Lung microvascular endothelial cell (primary cell): ENCODE measurements at regions not wholly inside any gene's neighbourhood (a gene's known extent, or its start where the extent isn't known, plus 50 kb on each side); places are given as distances from the start of the nearest gene placed in this dataset.
"Not testable (repeated sequence)": the region's sequence is repeated elsewhere in the genome, so short reads cannot be mapped to it uniquely, and the experiment has no call there.

Source experiments
- DNase-seq, 2 donors: peaks; one replicate each; pipeline versions ENCODE4 v3.0.0 to v3.0.0-alpha.2; 2010; ENCODE audit warnings: low read depth in 2 of 2

DNA sequence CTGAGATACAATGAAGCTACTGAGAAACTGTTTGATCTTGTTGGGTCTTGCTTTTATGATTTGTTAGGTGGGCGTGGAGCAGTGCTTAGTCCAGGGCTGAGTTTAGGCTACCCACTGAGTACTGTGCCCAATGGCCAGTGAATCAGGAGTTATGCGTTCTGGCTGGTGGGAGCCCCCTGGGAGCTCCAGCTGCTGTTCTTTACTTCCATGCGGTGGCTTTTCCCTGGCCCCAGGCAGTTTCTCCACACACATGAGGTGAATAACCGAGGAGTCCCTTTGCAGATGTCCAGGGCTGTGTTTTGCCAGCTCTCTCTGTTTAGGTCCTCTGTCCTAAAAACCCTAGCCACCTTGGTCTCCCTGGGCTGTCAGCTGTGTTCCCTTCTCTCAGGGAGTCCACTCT is 106.5 kb downstream of the KLF13 start:
- no peak for DNase-seq

DNA sequence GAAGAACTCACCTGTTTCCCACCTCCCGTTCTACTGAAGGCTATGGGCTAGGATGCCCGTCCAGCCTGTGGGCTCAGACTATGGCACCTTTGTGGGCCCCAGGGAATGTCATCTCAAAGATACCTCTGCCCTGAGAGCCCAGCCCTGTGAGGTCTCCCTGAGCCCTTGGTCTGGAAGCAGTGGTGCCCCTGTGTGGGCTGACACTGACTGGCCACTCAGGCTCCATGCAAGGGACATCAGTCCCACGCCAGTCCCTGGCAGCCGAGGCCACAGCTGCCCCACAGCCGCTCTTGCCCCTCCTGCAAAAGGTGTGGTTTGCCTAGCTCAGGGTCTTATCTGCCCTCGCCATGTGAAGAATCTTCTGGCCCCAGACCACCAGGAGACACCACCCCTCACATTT is 106.9 kb downstream of the KLF13 start:
- no peak for DNase-seq

DNA sequence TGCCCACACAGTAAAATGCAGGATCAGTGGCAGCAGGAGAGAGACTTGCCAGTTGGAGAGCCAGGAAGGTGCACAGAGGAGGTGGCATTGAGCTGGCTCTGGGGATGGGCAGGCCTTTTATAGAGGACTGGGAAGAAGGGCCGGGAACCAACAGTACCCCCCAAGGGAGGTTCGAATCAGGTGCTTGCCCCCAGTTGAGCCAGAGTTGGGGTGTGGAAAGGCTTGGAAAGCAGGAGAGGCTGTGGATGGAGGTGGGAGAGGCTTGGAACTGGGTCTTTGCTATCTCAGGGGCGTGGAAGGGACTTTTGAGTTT is 107.6 kb downstream of the KLF13 start:
- no peak for DNase-seq

GRCh38 chr15:31434588-31435260 is 108.1 kb downstream of the KLF13 start:
- DNase-seq, result peak in 1 of 2 donors; percentile 96

DNA sequence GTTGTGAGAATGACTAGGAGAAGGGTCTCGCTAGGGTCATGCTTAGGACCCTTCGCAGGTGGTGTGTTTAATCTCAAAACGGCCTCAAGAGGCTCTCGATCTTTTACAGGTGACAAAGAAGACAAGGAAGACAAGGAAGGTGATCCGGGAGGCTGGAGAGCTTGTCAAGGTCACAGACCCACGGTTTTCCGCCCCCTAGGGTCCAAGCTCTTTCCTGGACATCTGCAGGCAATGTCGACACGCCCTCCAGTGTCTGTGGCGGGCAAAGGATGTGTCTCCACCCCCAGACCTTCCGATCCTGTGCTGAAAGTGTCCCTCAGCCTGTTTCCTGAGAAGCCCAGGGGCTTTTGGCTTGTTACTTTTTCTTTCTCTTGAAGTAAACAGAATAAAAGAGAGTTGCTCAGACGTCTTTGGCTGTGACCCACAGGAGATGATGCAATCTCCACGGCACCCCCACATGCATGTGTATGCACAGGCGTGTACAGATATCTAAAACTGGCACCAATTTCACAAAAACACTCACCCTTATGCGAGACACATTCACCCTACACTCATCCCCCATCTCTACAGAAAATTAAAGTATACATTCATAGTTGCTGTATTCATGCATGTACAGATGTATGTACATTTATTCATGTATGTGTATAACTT is 108.8 kb downstream of the KLF13 start:
- peak; percentile 69 to 88 for DNase-seq

- DNase-seq, result no peak
Measured at GRCh38 chr15:31435912-31436628, 109.4 kb downstream of the KLF13 start.

GRCh38 chr15:31437686-31438085 is 111.1 kb downstream of the KLF13 start:
- DNase-seq, result no peak

DNA sequence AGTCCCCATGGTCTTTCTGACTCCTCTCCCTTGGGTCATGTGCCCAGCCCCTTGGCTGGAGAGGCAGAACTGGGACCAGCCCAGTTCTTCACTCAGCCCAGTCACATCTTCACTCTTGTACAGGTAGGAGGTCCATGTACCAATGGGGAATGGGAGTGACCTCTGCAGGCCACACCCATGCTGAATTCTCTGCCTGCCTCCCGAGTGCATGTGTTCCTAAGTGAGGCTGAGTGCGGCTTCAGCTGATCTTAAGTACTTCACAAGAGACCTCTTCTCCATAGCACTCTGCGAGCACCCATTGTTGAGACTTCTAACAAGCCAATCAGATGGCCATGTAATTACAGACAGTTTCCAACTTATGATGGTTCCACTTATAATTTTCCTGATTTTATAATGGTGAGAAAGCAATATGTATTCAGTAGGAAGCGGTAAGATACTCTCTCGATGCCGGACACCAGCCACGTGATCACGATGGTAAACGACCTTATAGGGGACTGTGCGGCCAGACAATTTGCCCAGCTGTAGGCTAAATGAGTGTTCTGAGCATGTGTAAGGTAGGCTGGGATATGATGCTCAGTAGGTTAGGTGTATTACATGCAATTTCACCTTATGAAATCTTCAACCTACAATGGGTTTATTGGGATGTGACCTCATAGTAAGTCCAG is 112.1 kb downstream of the KLF13 start:
- DNase-seq, result no peak

GRCh38 chr15:31439328-31439727 is 112.7 kb downstream of the KLF13 start:
- peak; percentile 31 to 64 for DNase-seq

DNA sequence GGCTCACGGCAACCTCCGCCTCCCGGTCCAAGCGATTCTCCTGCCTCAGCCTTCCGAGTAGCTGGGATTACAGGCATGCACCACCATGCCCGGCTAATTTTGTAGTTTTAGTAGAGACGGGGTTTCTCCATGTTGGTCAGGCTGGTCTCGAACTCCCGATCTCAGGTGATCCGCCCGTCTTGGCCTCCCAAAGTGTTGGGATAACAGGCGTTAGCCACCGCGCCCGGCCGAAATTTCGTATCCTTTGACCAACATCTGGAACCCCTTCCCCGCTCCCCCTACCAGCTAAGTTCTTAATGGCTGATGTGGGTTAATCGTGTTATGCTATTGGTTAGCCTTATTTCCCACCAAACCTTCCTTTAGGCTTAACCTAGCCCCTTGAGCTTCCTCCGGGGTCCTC is 113.6 kb downstream of the KLF13 start:
- DNase-seq, result not testable (repeated sequence)

DNA sequence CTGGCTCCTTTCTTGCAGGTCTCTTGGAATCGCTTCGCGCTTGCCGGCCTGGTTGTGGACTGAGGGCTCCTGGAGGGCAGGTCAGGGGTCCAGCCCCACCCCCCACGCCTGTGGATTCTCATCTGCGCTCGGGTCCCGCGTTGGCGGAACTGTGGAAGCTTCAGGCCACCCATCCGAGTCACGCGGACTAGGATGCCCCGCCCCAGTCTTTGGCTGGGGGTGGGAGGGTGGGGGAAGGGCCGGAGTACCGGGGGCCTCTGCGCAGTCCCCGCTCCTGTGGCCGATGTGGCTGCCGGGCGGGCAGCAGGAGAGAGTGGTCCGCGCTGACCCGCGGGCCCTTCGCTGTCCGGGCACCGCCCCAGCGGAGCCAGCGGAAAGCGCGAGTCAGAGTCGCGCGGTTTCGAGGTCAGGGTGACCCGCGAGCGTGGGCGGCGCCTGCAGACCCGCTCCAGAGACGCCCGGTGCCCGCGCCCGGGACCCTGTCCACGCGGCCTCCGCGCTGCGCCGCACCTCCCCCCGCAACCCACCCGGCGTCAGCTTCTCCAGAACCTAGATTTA is 114.2 kb downstream of the KLF13 start:
- peak; percentile 47 to 52 for DNase-seq

GRCh38 chr15:31442226-31442625 is 115.6 kb downstream of the KLF13 start:
- DNase-seq, result no peak

DNA sequence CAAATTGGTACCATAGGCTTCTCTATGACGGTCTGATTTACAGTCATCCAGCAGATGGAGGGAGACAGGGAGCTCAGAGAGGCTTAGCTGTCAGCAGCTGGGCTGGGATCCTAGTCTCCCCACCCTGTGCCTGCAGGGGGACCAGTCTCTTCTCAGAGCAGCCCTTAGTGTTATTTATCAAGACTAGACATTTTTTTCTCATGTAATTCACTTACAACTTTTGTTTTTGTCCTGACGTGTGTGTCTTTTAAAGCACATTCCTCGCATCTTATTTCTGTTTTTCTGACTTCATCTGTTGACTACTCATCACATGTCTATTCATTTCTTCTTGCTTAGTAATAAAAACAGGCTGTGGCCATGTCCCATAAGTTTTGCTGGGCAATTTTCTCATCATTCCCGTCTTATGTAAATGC is 116.1 kb downstream of the KLF13 start:
- peak in 1 of 2 donors; percentile 64 for DNase-seq

- DNase-seq, result no peak
Measured at GRCh38 chr15:31444844-31445243, 118.2 kb downstream of the KLF13 start.

- DNase-seq, result no peak
Measured at GRCh38 chr15:31446546-31446945, 119.9 kb downstream of the KLF13 start.

DNA sequence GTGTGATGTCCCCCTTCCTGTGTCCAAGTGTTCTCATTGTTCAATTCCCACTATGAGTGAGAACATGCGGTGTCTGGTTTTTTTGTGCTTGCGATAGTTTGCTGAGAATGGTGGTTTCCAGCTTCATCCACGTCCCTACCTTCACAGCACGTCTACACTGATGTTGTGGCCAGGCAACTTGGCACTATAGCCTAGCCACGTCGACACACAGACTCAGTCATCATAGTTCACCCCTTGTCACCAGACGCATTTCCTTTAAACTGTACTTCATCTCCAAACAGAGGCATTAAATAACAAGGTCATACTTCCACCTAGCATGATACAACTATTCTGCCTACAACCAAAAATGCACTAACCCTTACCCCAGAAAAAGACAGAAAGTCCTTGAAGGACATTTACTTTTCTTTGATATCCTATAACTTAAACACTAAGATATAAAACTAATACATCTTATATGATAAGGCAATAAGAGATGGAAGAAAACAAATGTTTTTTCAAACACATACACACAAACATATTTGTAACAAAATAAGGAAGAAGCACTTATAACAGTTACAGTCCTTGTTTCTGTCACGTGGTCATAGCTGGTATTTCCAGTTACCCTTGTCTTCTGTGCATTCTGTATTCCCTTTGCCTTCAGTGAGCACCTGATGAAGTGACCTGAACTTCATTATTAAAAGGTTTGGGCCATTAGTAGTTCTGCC is 121.4 kb downstream of the KLF13 start:
- peak in 1 of 2 donors; percentile 2 for DNase-seq

- peak; percentile 55 to 89 for DNase-seq
Measured at GRCh38 chr15:31448635-31448979, 122.0 kb downstream of the KLF13 start.

DNA sequence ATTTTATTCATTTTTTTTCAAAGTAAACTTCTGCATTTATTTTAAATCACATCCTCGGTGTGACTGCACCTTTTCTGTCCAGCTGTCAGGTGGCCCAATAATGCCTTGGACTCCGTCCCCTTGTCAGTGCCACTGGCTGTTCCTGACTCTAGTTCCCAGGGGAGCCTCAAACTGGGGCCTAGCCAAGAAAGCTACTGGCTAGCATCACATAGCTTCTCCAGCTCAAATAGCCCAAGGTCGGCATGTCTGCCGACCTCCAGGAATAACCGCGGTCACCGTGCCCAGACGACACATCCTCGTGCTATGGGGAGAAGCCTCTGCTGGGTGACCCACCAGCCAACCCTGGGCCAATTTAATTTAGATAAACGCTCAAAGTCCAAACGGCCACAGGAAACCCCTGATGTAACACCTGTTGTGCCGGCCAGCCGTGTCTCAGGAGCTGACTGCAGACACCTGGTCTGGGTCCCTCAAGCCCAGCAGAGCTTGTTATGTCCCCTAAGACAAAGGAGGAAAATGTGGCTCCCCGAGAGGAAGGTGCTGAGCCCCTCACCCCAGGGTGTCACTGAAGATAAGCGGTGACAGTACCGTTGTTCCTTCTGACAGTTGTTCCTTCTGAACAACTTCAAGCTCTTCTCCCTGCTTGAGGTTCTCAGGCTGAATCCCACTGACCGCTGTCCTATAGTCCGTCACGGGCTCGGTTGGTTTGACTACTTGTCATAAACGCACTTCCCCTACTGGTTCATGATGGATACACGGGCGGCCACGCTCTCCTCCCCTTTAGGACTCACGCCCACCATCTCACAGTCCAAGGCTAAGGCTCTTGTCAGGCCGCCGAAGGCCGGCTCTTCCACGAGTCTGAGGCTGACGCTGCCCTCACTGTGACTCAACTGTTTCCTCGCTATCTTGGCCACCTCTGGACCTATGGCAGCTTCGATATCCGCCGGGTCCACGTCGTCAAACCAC is 126.2 kb downstream of the KLF13 start:
- DNase-seq, result no peak

GRCh38 chr15:31453558-31454318 is 127.1 kb downstream of the KLF13 start:
- DNase-seq, result no peak

GRCh38 chr15:31455499-31455898 is 128.9 kb downstream of the KLF13 start:
- no peak for DNase-seq
